Esophagus squamous epithelium (tissue), 5 donors: ENCODE measurements at regions not wholly inside any gene's neighbourhood (a gene's known extent, or its start where the extent isn't known, plus 50 kb on each side); places are given as distances from the start of the nearest gene placed in this dataset.

Source experiments
- DNase-seq: peaks from one replicate; lab custom pipeline; 2025; lab: John Stamatoyannopoulos, UW
- H3K27ac ChIP-seq, 4 donors: fragments of 200-600 bp; sonication (generic); one replicate each; pipeline ENCODE4 v1.5.1; 2016 to 2019; ENCODE audit warnings: mild to moderate bottlenecking in 1 of 4
- H3K27me3 ChIP-seq, 4 donors: fragments of 200-600 bp; sonication (generic); 1 replicate in 3 of 4; 2 replicates in 1 of 4; pipeline versions ENCODE4 v1.5.1 to v1.6.0; 2017 to 2021; ENCODE audit warnings: antibody characterized with exemption in 1 of 4
- H3K36me3 ChIP-seq, 3 donors: fragments of 200-600 bp; sonication (generic); one replicate each; pipeline ENCODE4 v1.5.1; 2016 to 2019
- H3K4me1 ChIP-seq, 3 donors: fragments of 200-600 bp; sonication (generic); one replicate each; pipeline ENCODE4 v1.5.1; 2017 to 2019
- H3K4me3 ChIP-seq, 4 donors: fragments of 200-600 bp; sonication (generic); 1 replicate in 3 of 4; 2 replicates in 1 of 4; pipeline ENCODE4 v1.5.1; 2016 to 2019; ENCODE audit warnings: mild to moderate bottlenecking in 2 of 4, moderate library complexity in 1 of 4
- H3K9me3 ChIP-seq, 3 donors: fragments of 200-600 bp; sonication (generic); one replicate each; pipeline ENCODE4 v1.5.1; 2016 to 2019
- POLR2A ChIP-seq, 4 donors: fragments of 450-650 bp; IDR thresholded peaks; one replicate each; pipeline ENCODE4 v1.6.1; 2017; ENCODE audit warnings: antibody characterized with exemption in 4 of 4, mild to moderate bottlenecking in 4 of 4, moderate library complexity in 3 of 4
- WGBS, 2 donors: methylation state at CpG; one replicate each; pipeline ENCODE4 v1.1.5; 2018; 5-methylcytosine and 5-hydroxymethylcytosine counted together
- intact Hi-C: fragments of 100-400 bp; cut with DNase I; formaldehyde crosslinking; loops from one replicate; pipeline ENCODE4 v1.15.0; 2022
- TF ChIP-seq, protein P1 (sequence below), 6 experiments: fragments of 450-650 bp in 4 of 6; fragments of 200-600 bp in 2 of 6; sonication (generic) in 2 of 6; IDR thresholded peaks; one replicate each; pipeline ENCODE4 v1.5.1; 2016 to 2019; ENCODE audit warnings: antibody characterized with exemption in 6 of 6, mild to moderate bottlenecking in 4 of 6, moderate library complexity in 4 of 6
- donor health status: DM: yes; HTN: yes; CAD: no.

DNA sequence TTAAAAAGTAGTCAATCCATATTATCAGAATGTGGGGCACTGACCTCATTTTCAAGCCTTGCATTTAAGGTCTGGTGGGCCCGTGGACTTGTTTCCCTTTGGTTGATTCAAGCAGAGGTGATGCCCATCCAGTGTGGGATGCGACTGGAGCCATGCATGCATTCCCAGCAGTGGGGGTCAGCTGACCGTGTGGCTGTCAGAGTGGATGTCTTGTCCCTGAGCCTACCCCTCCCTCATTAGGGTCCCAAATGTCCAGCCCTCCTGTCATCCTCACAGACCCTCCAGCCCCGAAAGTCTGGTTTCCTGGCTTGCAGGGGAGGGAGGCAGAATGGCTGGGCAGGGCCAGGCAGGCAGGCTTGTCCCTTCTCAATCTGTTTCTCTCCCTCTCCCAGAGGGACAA, 67.3 kb upstream of the SH3RF3 start:
- DNase-seq, result no peak
- H3K4me3 ChIP-seq, result no peak overlapping the region
- WGBS, 2 donors, result 57 to 86% methylated on average over 3 to 4 of the region's 4 CpGs
- intact Hi-C loops, result no loop called here
- H3K9me3 ChIP-seq, result no peaks in the 10 kb centered on the region
- H3K27me3 ChIP-seq, result no peaks in the 10 kb centered on the region
- peaks cover 0 to 28% (median 0%) of the 10 kb centered on the region in 3 donors for H3K4me1 ChIP-seq
- H3K27ac ChIP-seq, result no peak overlapping the region
- TF ChIP-seq, protein P1, sequence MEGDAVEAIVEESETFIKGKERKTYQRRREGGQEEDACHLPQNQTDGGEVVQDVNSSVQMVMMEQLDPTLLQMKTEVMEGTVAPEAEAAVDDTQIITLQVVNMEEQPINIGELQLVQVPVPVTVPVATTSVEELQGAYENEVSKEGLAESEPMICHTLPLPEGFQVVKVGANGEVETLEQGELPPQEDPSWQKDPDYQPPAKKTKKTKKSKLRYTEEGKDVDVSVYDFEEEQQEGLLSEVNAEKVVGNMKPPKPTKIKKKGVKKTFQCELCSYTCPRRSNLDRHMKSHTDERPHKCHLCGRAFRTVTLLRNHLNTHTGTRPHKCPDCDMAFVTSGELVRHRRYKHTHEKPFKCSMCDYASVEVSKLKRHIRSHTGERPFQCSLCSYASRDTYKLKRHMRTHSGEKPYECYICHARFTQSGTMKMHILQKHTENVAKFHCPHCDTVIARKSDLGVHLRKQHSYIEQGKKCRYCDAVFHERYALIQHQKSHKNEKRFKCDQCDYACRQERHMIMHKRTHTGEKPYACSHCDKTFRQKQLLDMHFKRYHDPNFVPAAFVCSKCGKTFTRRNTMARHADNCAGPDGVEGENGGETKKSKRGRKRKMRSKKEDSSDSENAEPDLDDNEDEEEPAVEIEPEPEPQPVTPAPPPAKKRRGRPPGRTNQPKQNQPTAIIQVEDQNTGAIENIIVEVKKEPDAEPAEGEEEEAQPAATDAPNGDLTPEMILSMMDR (IDR thresholded peaks at IDR 0.05), result no peak
- no peak for TF ChIP-seq POLR2A (IDR thresholded peaks at IDR 0.05)
- no peaks in the 10 kb centered on the region for H3K36me3 ChIP-seq

DNA sequence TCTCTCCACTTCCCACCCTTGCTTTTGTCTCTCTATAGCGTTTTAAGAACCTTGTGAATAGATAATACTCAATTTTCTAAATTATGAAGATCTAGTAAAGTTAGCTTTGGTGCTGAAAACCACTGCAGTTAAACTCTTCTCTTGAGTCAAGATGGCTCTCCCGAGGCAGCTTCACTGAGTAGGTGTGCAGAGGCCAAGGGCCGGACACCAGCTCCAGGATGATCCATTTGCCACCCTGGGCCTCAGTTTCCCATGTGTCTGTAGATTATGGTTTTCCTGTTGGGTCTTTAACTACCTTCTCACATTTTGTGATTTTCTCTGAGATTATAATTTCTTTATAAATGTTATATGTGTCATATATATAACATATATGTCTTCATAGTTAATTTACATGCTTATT, 68.5 kb upstream of the SH3RF3 start:
- no peak for TF ChIP-seq POLR2A (IDR thresholded peaks at IDR 0.05)
- TF ChIP-seq, protein P1 (IDR thresholded peaks at IDR 0.05), result no peak
- Histone ChIP-seq H3K4me1 (peaks cover 0 to 28% (median 0%) of the 10 kb centered on the region in 3 donors), H3K9me3 (no peaks in the 10 kb centered on the region), H3K4me3 (no peak overlapping the region), H3K27me3 (no peaks in the 10 kb centered on the region), H3K27ac (no peak overlapping the region), H3K36me3 (no peaks in the 10 kb centered on the region)
- no peak for DNase-seq
- intact Hi-C loops, result no loop called here
- 90 to 95% methylated on average over 3 of the region's 3 CpGs for WGBS, 2 donors

DNA sequence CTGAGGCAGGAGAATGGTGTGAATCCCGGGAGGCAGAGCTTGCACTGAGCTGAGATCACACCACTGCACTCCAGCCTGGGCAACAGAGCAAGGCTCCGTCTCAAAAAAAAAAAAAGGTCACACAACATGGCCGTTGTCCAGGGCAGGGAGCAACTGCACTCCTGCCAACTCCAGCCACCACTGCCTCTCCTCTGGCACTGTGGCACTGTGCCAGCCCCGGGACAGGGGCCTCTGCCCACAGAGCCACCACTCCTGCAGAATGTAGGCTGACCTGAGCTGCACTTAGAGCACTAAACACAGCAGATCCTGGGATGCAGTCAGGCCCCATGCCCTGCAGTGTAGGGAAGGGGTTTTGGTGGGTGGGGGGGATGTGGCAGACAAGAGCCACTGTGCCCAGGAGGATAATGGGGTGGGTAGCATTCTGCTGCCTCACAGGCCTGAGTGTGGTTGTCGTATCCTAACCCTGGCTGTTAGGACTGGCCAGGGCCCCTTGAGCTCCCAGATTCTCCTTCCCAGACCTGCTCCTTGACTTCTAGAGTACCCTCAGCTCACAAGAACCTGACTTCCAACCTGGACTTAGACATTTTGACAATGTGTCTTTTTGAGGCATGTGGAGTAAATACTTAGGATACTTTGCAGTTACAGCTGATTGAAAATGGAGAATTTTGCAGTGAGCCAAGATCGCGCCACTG, 69.4 kb upstream of the SH3RF3 start:
- Histone ChIP-seq H3K4me1 (peaks cover 0 to 29% (median 0%) of the 10 kb centered on the region in 3 donors), H3K4me3 (no peak overlapping the region), H3K9me3 (no peaks in the 10 kb centered on the region), H3K36me3 (no peaks in the 10 kb centered on the region), H3K27me3 (no peaks in the 10 kb centered on the region), H3K27ac (no peak overlapping the region)
- 55 to 65% methylated on average over 3 to 4 of the region's 7 CpGs for WGBS, 2 donors
- DNase-seq, result no peak
- TF ChIP-seq, protein P1 (IDR thresholded peaks at IDR 0.05), result no peak
- no peak for TF ChIP-seq POLR2A (IDR thresholded peaks at IDR 0.05)
- intact Hi-C loops, result no loop called here

DNA sequence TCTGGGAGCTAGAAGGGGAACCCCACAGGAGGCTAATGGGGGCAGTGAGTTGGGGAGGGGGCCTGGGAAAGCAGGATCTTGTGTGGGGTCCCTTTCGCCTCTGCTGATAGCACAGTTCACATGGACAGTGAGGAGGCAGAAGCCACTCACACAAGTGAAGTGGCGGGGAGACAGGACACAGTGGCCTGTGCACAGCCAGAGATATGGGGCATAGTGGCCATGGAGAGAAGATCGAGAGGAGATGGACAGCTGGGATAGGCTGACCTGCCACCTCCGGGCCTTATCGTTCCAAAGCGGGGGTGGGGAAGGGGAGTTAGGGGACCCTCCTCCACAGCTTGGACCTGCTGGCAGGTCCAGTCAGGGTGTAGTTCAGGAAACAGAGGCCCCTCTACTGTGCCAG, 69.8 kb upstream of the EDAR start:
- Histone ChIP-seq H3K9me3 (no peaks in the 10 kb centered on the region), H3K27me3 (no peaks in the 10 kb centered on the region), H3K4me1 (peaks cover 0 to 30% (median 0%) of the 10 kb centered on the region in 3 donors), H3K4me3 (no peak overlapping the region), H3K27ac (no peak overlapping the region), H3K36me3 (no peaks in the 10 kb centered on the region)
- 71 to 98% methylated on average over 1 to 5 of the region's 6 CpGs for WGBS, 2 donors
- DNase-seq, result no peak
- TF ChIP-seq, protein P1 (IDR thresholded peaks at IDR 0.05), result no peak
- TF ChIP-seq POLR2A (IDR thresholded peaks at IDR 0.05), result no peak
- intact Hi-C loops, result no loop called here

DNA sequence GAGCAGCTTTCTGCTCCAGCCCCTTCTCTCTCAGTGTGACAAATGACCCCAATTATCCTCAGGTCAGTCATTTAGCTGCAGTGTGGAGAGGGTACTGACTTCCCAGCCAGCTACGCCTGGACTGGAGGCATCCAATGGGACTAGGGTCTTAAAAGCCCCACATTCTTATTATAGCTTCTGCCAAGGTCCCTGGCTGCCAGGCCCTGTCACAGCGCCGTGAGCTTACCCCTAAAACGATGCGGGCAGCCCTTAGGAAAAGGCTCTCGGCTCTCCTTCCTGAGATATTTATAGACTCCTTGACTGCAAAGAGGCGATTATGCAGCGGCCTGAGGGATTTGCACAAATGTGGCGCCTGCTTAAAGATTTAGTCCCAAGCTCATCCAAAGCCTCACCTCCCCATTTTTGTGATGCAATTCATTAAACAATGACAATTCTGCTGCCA, 69.2 kb upstream of the EDAR start:
- intact Hi-C loops, result no loop called here
- H3K27me3 ChIP-seq, result no peaks in the 10 kb centered on the region
- no peak for DNase-seq

More for the DNA sequence above, 69.2 kb upstream of the EDAR start:
- no peak for TF ChIP-seq POLR2A (IDR thresholded peaks at IDR 0.05)
- TF ChIP-seq, protein P1 (IDR thresholded peaks at IDR 0.05), result no peak
- Histone ChIP-seq H3K4me1 (peaks cover 0 to 28% (median 0%) of the 10 kb centered on the region in 3 donors), H3K36me3 (no peaks in the 10 kb centered on the region), H3K9me3 (no peaks in the 10 kb centered on the region), H3K27ac (no peak overlapping the region), H3K4me3 (no peak overlapping the region)
- WGBS, 2 donors, result 41 to 53% methylated on average over 6 to 9 of the region's 9 CpGs
